GM06990 (cell line): ENCODE measurements at regions not wholly inside any gene's neighbourhood (a gene's known extent, or its start where the extent isn't known, plus 50 kb on each side); places are given as distances from the start of the nearest gene placed in this dataset.

ENCODE experiments used
- DNase-seq: peaks from one replicate; pipeline ENCODE4 v3.0.0-alpha.2; 2011; ENCODE audit not compliant: insufficient read length; ENCODE audit errors: extremely low read depth
- H3K27me3 ChIP-seq: replicated peaks from 2 replicates; pipeline ENCODE4 v1.6.0; 2011; ENCODE audit warnings: low read length; ENCODE audit not compliant: control insufficient read depth, insufficient read depth
- H3K36me3 ChIP-seq: 2 replicates; pipeline ENCODE4 v1.5.1; 2011; ENCODE audit warnings: low read length; ENCODE audit not compliant: control insufficient read depth, insufficient read depth
- H3K4me3 ChIP-seq: replicated peaks from 2 replicates; pipeline ENCODE4 v1.5.1; 2011; ENCODE audit warnings: low read depth, mild to moderate bottlenecking, control low read depth, low read length
- TF ChIP-seq, protein P1 (sequence below): IDR thresholded peaks from 2 replicates; pipeline ENCODE4 v1.5.1; 2011; ENCODE audit warnings: low read length, control low read depth, mild to moderate bottlenecking, inconsistent platforms; ENCODE audit not compliant: insufficient read depth, poor library complexity, severe bottlenecking

DNA sequence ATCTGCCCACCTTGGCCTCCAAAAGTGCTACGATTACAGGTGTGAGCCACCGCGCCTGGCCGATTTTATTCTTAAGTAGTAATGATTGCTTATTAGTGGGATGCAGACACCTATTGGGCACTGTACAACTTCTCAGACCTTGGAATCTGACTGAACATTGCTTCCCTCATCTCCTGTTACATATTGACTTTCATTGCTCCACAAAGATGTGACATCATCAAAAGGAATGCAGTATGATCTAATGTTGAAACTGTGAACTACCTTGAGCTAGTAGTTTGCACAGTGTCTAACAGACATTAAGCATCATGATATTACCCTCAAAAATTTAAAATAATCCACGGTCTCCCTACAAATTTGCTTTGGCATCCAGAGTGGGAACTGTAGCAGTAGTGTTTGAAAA is 109.8 kb upstream of the SIX2 start:
- no peak for DNase-seq
- H3K27me3 ChIP-seq: no peaks in the 10 kb centered on the region
- no peak overlapping the region for H3K4me3 ChIP-seq
- no peaks in the 10 kb centered on the region for H3K36me3 ChIP-seq
- TF ChIP-seq, protein P1, sequence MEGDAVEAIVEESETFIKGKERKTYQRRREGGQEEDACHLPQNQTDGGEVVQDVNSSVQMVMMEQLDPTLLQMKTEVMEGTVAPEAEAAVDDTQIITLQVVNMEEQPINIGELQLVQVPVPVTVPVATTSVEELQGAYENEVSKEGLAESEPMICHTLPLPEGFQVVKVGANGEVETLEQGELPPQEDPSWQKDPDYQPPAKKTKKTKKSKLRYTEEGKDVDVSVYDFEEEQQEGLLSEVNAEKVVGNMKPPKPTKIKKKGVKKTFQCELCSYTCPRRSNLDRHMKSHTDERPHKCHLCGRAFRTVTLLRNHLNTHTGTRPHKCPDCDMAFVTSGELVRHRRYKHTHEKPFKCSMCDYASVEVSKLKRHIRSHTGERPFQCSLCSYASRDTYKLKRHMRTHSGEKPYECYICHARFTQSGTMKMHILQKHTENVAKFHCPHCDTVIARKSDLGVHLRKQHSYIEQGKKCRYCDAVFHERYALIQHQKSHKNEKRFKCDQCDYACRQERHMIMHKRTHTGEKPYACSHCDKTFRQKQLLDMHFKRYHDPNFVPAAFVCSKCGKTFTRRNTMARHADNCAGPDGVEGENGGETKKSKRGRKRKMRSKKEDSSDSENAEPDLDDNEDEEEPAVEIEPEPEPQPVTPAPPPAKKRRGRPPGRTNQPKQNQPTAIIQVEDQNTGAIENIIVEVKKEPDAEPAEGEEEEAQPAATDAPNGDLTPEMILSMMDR: no peak

DNA sequence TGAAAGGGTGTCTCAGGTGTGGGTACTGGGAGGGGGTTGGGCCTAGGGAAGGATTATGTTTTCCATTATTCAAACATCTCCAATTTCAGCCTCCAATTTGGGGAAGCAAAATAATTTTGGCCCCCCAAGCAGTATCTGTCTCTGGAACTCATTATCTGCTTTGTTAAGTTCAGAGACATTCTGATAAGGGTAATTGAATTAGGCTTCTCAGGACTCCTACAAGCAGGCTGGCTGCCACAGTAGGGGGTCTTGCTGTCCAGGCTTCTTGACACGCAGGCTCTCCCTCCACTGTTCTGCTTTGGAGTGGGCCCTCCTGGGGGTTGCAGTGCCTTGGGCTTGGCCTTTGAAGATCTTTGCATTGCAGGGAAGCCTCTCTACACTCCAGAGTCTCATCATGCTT is 108.1 kb upstream of the SIX2 start:
- no peaks in the 10 kb centered on the region for H3K36me3 ChIP-seq
- DNase-seq: no peak
- TF ChIP-seq, protein P1: no peak
- H3K27me3 ChIP-seq: no peaks in the 10 kb centered on the region
- no peak overlapping the region for H3K4me3 ChIP-seq

DNA sequence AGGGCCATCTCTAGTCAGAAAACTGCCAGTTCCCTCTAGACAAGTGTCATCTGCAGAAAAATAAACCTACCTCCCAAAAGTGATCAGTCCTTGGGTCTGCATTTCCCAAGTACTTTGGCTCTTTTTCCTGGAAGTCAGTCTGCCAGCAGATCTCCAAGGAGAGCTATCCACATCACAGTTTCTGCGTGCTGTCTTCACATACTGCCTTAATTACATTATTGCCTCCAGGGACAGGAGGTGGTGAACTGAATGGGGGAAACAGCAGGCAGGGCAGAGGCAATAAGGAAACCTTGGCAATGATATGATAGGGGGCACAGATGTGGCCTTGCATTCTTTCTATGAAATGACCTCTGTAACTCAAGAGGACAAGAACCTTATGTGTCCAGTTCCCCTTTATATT is 105.9 kb upstream of the SIX2 start:
- Histone ChIP-seq H3K36me3 (no peaks in the 10 kb centered on the region), H3K4me3 (no peak overlapping the region), H3K27me3 (no peaks in the 10 kb centered on the region)
- no peak for DNase-seq
- TF ChIP-seq, protein P1: no peak

DNA sequence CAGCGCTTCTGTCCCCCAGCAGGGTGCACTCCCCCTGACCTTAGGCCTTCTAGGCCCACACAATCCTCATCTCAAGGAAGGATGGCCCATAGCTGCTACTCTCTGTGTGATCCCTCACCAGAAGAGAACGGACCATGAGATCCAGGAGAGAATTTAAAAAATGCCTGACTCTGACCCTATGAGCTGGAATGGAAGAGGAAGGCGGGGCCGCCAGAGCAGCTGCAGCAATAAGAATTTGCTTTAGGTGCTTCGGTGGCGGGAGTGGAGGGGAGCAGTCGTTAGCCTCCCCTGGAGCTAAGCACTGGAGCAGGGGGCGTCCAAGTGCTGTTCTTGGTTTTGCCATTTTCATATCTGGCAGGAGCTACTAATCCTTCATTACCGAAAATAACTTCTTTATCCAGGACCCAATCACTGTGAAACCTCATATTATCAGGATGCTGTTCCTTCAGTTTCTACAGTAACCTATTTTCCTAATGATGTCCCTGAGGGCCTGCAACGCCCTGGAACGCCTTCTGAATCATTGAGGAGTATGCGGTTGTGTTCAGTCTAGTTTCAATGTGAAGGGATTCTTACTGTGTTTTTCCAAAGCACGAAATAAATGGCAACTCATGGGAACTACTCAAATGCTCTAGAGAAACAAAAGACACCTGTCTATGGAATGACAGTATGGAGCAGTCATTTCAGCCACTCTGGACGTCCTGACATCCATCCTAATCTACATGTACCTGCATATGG is 105.1 kb upstream of the SIX2 start:
- H3K27me3 ChIP-seq: no peaks in the 10 kb centered on the region
- no peak overlapping the region for H3K4me3 ChIP-seq
- H3K36me3 ChIP-seq: no peaks in the 10 kb centered on the region
- no peak for DNase-seq
- TF ChIP-seq, protein P1: no peak

DNA sequence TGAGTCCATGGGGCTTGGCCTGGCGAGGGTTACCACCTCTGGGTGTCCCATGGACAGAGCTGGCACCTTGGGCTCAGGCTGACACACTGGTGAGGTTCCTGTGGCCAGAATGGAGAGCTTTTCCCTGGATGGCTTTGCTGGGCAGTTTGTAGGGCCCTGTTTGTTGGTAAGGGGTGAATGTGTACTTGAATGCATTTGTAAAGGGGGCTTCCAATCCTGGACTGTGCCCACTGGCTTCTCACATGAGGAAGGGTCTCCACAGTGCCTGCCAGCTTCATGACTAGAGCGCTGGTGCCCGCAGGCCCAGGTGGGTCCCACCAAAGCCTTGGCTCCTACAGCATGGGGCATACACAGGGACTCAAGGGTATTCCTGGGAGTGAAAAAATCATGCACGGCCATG is 103.5 kb upstream of the SIX2 start:
- H3K27me3 ChIP-seq: 0 out of 2 replicates have a peak, but pooled peaks cover 1% of the 10 kb centered on the region
- no peaks in the 10 kb centered on the region for H3K36me3 ChIP-seq
- TF ChIP-seq, protein P1: no peak
- no peak overlapping the region for H3K4me3 ChIP-seq
- no peak for DNase-seq
